Stomach smooth muscle (tissue), 2 donors: ENCODE measurements at regions not wholly inside any gene's neighbourhood (a gene's known extent, or its start where the extent isn't known, plus 50 kb on each side); places are given as distances from the start of the nearest gene placed in this dataset.
"Not testable (repeated sequence)": the region's sequence is repeated elsewhere in the genome, so short reads cannot be mapped to it uniquely, and the experiment has no call there.

Experiments
- H3K27ac ChIP-seq: one replicate; pipeline ENCODE4 v1.7.0; 2013; ENCODE audit warnings: mild to moderate bottlenecking, low read length, inconsistent platforms
- H3K27me3 ChIP-seq, 2 donors: one replicate each; pipeline ENCODE4 v1.7.0; 2013; ENCODE audit warnings: low read length in 2 of 2; ENCODE audit not compliant: insufficient read depth in 2 of 2, control insufficient read depth in 1 of 2
- H3K36me3 ChIP-seq, 2 donors: one replicate each; pipeline ENCODE4 v1.7.0; 2013; ENCODE audit warnings: low read length in 2 of 2; ENCODE audit not compliant: control insufficient read depth in 2 of 2, insufficient read depth in 2 of 2
- H3K4me1 ChIP-seq: one replicate; pipeline ENCODE4 v1.7.0; 2013; ENCODE audit warnings: low read length; ENCODE audit not compliant: control insufficient read depth, insufficient read depth
- H3K4me3 ChIP-seq, 2 donors: one replicate each; pipeline ENCODE4 v1.7.0; 2013; ENCODE audit warnings: low read length in 2 of 2
- H3K9ac ChIP-seq, 2 donors: one replicate each; pipeline ENCODE4 v1.7.0; 2013; ENCODE audit warnings: low read length in 2 of 2, mild to moderate bottlenecking in 1 of 2
- H3K9me3 ChIP-seq, 2 donors: one replicate each; pipeline ENCODE4 v1.7.0; 2013; ENCODE audit warnings: low read length in 2 of 2; ENCODE audit not compliant: control insufficient read depth in 2 of 2
- donor health status: healthy.
- donor health status: Pancreatic carcinoma.

DNA sequence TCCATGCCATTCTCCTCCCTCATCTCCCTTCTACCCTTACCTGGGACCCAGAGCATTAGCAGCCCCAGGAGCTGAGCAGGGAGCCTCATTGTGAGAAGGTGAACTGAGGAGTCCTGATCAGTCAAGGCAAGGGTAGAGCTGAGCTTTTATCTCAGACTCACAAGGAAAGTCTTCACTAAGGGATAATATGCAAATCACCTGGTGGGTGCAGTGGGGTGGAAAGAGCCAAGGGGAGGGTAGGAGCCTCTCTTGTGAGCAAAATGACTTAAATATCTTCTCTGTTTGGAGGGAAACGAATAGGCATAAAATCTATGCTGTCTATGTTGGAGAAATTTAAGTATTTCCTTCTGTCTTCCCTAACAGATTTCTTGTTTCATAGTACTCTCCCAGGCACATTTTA lies 554.0 kb downstream of the RPIA start:
- H3K27me3 ChIP-seq, H3K4me3 ChIP-seq, H3K4me1 ChIP-seq, H3K36me3 ChIP-seq, H3K9me3 ChIP-seq, H3K27ac ChIP-seq, H3K9ac ChIP-seq: not testable (repeated sequence)

DNA sequence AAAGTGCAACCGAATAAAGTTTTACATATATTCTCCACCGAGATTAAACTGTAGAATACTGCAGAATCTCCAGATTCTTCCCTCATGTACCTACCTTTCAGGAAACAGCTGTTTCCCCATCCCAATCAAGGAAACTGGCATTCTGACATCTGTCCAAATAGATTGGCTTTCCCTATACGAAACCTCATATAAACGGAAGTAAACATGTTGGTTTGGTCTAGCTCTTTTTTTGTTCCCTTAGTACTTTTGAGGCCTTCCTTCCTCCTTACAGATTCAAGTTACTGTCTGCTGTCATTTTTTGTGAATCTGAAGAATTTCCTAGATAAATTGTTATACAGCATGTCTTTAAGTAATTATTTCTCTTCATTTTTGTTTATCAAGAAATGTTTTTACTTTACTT lies 554.6 kb downstream of the RPIA start:
- not testable (repeated sequence) for H3K4me1 ChIP-seq, H3K36me3 ChIP-seq, H3K9ac ChIP-seq, H3K9me3 ChIP-seq, H3K27ac ChIP-seq, H3K4me3 ChIP-seq, H3K27me3 ChIP-seq

DNA sequence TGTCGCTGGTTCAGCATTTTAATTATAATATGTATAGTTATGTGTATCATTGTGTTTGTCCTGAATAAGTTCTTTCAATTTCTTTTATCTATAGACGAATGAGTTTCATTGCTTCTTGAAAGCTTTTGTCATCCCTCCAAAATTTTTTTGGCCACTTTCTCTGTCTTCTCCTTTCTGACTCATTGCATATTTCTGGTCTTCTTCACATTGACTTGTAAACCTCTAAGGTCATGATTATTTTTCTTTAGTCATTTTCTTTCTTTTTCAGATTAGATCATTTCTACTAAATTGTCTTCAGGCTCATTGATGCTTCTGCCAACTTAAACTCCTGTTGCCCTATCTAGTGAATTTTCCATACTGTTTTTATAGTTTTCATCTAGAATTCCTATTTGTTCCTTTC lies 555.1 kb downstream of the RPIA start:
- not testable (repeated sequence) for H3K9ac ChIP-seq, H3K9me3 ChIP-seq, H3K27me3 ChIP-seq, H3K36me3 ChIP-seq, H3K4me3 ChIP-seq, H3K4me1 ChIP-seq, H3K27ac ChIP-seq

DNA sequence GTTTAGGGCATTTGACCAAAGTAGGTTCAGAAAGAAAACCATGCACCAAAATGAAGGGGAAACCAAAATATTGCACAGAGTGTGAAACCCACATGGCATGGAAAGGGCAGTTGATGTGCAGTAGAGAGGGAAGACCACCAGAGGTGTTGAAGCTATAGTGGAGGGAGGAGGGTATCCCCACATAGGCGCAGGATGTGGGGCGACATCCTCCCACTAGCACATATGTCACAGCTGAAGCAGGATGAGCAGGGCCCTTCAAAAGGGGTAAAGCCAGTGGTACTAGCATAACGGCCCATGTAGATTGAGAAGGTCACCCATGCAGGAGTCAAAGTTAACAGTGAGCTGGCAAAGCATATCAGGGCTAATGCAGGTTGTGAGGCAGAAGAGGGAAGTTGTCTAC lies 563.5 kb downstream of the RPIA start:
- H3K36me3 ChIP-seq, H3K9me3 ChIP-seq, H3K4me3 ChIP-seq, H3K27me3 ChIP-seq, H3K9ac ChIP-seq, H3K4me1 ChIP-seq, H3K27ac ChIP-seq: not testable (repeated sequence)

DNA sequence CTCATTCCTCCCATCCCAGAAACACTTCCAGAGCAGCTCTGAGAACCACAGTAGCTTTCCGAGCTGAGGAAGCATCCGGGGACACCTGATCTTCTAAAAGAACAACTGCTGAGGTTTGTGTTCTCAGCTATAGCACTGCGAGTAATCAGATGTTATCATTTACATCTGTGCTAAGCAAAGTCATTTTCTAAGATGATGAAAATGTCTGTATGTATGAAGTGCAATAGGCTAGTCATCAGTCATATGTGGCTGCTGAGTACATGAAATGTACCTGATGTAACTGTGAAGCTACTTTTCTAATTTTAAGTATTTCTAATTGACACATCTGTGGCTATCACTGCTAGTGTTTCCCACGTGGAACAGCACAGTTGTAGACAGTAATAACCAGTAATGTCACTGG lies 582.0 kb downstream of the RPIA start:
- not testable (repeated sequence) for H3K9ac ChIP-seq, H3K36me3 ChIP-seq, H3K27ac ChIP-seq, H3K9me3 ChIP-seq, H3K27me3 ChIP-seq, H3K4me3 ChIP-seq, H3K4me1 ChIP-seq

DNA sequence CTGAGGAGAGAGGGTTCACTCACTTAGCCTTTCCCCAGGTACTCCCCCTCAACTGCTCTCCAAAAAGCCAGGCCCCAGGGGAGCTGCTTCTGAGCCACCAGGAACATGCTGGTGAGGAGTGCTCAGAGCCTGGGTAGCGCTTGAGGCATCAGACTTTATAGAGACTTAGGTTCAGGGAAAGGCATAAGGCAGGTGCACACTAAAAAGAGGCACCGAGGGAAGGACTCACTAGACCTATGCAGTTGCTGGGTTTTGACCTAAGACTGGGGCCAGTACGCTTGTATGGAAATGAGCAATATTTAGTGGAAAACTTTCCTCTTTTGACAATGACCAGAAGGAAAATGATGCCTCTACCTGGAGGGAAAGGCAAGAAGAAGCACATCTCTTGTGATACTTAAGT lies 589.1 kb downstream of the RPIA start:
- not testable (repeated sequence) for H3K36me3 ChIP-seq, H3K27me3 ChIP-seq, H3K27ac ChIP-seq, H3K9ac ChIP-seq, H3K4me1 ChIP-seq, H3K4me3 ChIP-seq, H3K9me3 ChIP-seq

DNA sequence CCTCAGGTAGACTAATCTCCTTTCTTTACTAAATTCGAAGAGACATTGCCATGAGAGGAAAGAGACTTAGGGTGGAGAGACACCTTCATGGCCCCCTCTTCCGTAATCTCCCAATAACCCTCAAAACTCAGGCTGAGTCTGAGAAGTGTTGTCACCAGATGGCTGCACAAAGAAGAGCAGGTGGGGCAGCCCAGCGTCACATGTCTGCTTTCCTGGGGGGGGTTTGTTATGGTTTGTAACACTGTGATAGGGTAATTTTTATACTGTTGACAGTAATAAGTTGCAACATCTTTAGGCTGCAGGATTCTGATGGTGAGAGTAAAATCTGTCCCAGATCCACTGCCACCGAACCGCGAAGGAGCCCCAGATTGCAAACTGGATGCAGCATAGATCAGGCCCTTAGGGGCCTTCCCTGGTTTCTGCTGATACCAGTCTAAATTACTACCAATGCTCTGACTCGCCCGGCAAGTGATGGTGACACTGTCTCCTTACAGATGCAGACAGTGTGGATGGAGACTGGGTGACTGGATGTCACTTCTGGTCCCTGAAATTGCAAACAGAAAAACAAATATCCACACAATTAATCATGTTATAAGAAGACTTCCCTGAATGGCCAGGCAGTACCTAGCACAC lies 595.1 kb downstream of the RPIA start:
- H3K4me3 ChIP-seq, H3K9ac ChIP-seq, H3K36me3 ChIP-seq, H3K4me1 ChIP-seq, H3K9me3 ChIP-seq, H3K27me3 ChIP-seq, H3K27ac ChIP-seq: not testable (repeated sequence)

DNA sequence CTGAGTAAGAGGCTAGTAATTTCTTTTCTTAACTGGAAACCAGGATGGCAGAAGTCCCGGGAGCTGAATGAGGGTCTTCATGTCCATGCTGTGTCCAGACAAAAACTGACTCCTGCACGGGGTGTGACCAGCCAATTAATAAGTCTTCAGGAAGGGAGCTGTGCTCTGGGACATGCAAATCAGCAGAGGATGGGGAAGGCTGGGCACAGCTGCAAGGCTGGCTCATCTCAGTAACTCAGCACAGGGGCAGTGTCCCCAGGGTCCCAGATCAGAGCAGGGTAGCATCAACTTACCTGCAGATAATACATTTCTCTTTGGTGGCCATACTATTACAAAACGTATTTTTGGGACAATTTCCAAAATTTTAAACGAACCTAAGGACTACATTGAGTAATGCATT lies 595.6 kb downstream of the RPIA start:
- H3K9me3 ChIP-seq, H3K9ac ChIP-seq: not testable (repeated sequence)

DNA sequence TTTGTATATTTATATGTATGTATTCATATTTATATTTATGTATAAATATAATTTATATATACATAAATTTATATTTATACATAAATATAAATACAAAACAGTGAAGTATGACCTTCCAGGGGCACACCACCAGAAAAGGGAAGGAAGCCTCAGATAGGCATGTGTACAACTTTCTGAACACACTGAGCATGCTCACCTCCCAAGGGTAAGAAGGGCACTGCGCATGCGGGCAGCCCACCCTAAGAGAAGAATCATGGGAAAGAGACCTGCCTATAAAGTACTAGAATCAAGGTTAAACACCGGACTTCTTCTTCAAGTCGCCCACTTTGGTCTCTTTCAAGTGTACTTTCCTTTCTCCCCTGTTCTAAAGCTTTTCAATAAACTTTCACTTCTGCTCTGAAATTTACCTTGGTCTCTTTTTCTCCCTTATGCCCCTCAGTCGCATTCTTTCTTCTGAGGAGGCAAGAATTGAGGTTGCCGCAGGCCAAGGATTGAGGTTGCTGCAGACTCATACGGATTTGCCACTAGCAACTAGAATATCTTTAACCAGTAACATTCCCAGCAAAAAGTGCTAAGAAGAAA lies 600.3 kb downstream of the RPIA start:
- H3K36me3 ChIP-seq, H3K27ac ChIP-seq, H3K9me3 ChIP-seq, H3K4me3 ChIP-seq, H3K4me1 ChIP-seq, H3K9ac ChIP-seq, H3K27me3 ChIP-seq: not testable (repeated sequence)

More for the DNA sequence above, 595.6 kb downstream of the RPIA start:
- H3K27ac ChIP-seq, H3K27me3 ChIP-seq, H3K4me3 ChIP-seq, H3K36me3 ChIP-seq, H3K4me1 ChIP-seq: not testable (repeated sequence)

DNA sequence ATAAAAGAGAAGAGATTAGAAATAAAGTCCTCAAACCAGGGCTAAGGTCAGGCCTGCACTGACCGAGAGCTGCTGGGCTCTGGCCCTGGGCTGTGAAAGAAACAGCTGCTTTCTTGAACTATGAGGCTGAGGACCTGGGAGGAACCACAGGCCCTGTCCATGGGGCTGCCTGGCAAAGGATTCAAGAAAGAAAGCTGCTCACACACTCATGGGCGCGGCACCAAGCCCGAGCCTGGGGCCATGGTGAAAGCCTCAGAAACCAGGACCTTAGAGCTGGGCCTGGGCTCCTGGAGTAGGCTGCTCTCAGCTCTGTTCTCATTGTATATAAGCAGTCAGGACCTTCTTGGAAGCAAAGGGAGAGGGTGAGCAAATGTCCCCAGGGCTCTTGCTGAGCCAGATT lies 601.9 kb downstream of the RPIA start:
- not testable (repeated sequence) for H3K36me3 ChIP-seq

DNA sequence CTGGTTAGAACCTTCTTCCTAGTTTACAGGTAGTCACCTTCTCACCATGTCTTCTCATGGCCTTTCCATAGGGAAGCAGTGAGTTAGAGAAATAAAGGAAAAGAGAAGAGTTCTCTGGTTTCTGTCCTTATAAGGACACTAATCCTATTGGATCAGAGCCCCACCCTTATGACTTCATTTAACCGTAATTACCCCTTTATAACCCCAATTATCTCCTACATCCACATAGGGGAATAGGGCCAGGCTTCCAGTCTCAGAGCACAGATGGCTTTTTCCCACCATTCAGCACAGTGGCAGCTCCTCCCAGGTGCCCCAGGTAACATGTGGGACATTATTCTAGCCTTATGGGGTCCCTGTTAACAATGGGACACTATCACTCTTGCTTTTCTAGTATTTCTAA lies 602.9 kb downstream of the RPIA start:
- H3K27ac ChIP-seq, H3K27me3 ChIP-seq, H3K4me3 ChIP-seq, H3K9ac ChIP-seq, H3K4me1 ChIP-seq, H3K36me3 ChIP-seq, H3K9me3 ChIP-seq: not testable (repeated sequence)

More for the DNA sequence above, 601.9 kb downstream of the RPIA start:
- H3K27ac ChIP-seq, H3K9me3 ChIP-seq, H3K4me1 ChIP-seq, H3K4me3 ChIP-seq, H3K27me3 ChIP-seq, H3K9ac ChIP-seq: not testable (repeated sequence)
